AG04450 (cell line): ENCODE measurements at regions not wholly inside any gene's neighbourhood (a gene's known extent, or its start where the extent isn't known, plus 50 kb on each side); places are given as distances from the start of the nearest gene placed in this dataset.

ENCODE experiments used
- CTCF ChIA-PET: fragments of 300-600, 350-600 bp; formaldehyde crosslinking; extraction: SDS; loops from one replicate; lab custom pipeline; 2022; ENCODE audit warnings: antibody characterized with exemption, inconsistent platforms; lab: Charles Lee
- POLR2A ChIA-PET: fragments of 350-600 bp; formaldehyde crosslinking; extraction: SDS; loops from one replicate; lab custom pipeline; 2021; ENCODE audit warnings: antibody characterized with exemption, inconsistent platforms; lab: Yijun Ruan, JAX
- DNase-seq: peaks from one replicate; pipeline ENCODE4 v3.0.0-alpha.2; 2011; ENCODE audit warnings: low read depth, low spot score
- H3K27ac ChIP-seq: one replicate; pipeline ENCODE4 v1.5.1; 2012; ENCODE audit warnings: low read depth, low read length, control low read depth
- H3K27me3 ChIP-seq: one replicate; pipeline ENCODE4 v1.6.0; 2012; ENCODE audit warnings: low read length; ENCODE audit not compliant: control insufficient read depth, insufficient read depth
- H3K4me3 ChIP-seq: 2 replicates; pipeline ENCODE4 v1.5.1; 2011; ENCODE audit warnings: mild to moderate bottlenecking, low read depth, low read length, control low read depth
- H3K9me3 ChIP-seq: 2 replicates; pipeline ENCODE4 v1.5.1; 2012; ENCODE audit warnings: low read length; ENCODE audit not compliant: control insufficient read depth, insufficient read depth
- CTCF ChIP-seq: IDR thresholded peaks from 2 replicates; pipeline ENCODE4 v1.5.1; 2011; ENCODE audit warnings: low read depth, low read length, control low read depth, inconsistent platforms

DNA sequence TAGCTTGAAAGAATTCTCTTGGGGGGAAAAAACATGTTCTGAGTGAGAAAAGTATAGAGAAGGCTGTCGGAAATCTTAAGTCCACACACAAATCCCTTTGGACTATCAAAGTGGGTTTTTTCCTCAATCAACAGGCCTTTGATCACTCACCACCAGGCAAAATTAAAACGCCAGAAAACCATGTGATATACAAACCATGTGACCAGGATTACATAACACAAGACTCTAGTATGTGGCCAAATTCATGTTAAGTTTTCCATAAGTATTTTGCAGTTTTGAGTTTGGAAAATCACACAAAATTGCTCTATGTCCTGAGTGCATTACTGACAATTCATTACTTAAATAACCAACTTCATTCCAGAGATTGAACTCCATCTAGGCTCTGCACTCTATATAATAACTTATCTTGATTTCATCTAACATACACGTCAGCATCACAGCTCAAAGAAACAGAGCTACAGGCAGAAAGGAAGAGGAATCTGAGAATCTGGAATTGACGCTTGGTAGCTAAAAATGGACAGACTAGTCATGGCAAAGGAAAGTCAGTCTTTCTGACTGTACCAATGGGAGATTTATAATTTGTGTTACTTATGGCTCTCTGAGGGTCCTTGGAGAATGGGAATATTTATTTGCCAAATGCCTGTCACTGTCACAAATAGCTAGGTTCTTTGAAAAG, 383.5 kb downstream of the SFMBT2 start:
- Histone ChIP-seq H3K4me3 (no peak overlapping the region), H3K9me3 (no peaks in the 10 kb centered on the region), H3K27me3 (no peaks in the 10 kb centered on the region), H3K27ac (no peak overlapping the region)
- no peak for TF ChIP-seq CTCF
- no peak for DNase-seq
- ChIA-PET CTCF (interaction anchor here (0.9 kb wide), 1 partner anchor 9 kb away, joined by 3 read pairs; no protein-coding TSS in a partner anchor), POLR2A (no interaction called here)

DNA sequence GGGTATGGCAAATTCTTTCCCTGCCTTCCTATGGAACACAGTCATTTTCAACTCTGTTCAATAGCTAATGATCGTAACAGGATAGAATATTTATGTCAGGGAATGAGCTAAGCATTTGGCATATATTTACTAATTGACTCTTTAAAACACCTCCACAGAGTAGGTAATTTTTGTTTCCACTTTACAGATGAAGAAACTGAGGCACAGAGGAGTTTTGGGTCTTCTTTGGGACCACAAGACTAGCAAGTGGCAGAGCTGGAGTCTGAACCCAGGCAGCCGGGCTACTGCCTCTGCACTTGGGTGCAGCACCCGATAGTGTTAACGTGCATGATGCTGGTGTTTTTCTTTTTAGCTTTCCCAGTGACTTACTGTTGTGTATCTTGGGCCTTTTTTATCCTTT, 384.0 kb downstream of the SFMBT2 start:
- Histone ChIP-seq H3K4me3 (no peak overlapping the region), H3K9me3 (no peaks in the 10 kb centered on the region), H3K27ac (no peak overlapping the region), H3K27me3 (no peaks in the 10 kb centered on the region)
- no peak for TF ChIP-seq CTCF
- DNase-seq = no peak
- POLR2A ChIA-PET = no interaction called here
- CTCF ChIA-PET = no interaction called here

GRCh38 chr10:7025296-7025695, 385.5 kb downstream of the SFMBT2 start:
- Histone ChIP-seq H3K9me3 (no peaks in the 10 kb centered on the region), H3K27me3 (no peaks in the 10 kb centered on the region), H3K4me3 (no peak overlapping the region), H3K27ac (no peak overlapping the region)
- ChIA-PET CTCF (no interaction called here), POLR2A (no interaction called here)
- DNase-seq = no peak
- no peak for TF ChIP-seq CTCF

DNA sequence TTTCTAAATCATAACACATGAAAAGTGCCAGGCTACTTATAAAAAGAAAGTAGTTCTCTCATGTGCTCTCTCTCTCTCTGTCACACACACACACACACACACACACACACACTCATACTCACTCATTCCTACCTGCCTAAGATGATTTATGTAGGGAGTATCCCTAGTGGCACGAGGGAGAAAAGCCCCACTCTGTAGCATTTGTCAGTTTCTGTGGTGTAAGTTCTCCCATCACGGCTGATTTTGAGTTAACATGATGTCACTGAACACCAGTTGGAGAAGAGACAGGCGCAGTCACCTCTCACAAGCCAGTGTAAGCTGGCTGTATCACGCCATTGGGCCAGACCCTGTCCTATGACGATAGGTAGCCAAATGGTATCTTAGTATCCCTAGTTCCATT, 395.4 kb downstream of the SFMBT2 start:
- DNase-seq = no peak
- Histone ChIP-seq H3K9me3 (no peaks in the 10 kb centered on the region), H3K27me3 (no peaks in the 10 kb centered on the region), H3K27ac (no peak overlapping the region), H3K4me3 (no peak overlapping the region)
- ChIA-PET POLR2A (no interaction called here), CTCF (no interaction called here)
- no peak for TF ChIP-seq CTCF

DNA sequence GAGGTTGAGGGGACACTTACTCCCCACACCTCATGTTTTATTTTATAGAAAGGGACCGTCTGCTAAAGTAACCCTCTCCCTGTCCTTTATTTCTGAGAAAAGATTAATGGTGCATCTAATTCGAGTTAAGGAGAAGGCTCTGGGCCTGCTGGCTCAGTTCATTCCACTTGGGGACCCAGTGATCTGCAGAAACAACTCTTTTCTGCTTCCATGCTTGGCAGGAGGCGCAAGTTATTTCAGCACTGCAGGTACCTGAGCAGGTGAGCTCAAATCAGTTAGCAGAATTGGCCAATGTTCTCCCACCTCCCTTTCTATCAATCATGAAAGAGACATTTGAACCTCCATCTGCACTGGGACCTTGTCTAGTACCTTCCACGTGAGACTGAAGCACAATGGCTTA, 396.1 kb downstream of the SFMBT2 start:
- no peak for TF ChIP-seq CTCF
- DNase-seq = no peak
- Histone ChIP-seq H3K27me3 (no peaks in the 10 kb centered on the region), H3K27ac (no peak overlapping the region), H3K9me3 (no peaks in the 10 kb centered on the region), H3K4me3 (no peak overlapping the region)
- ChIA-PET POLR2A (no interaction called here), CTCF (no interaction called here)
